ENCODE measurements at regions not wholly inside any gene's neighbourhood (a gene's known extent, or its start where the extent isn't known, plus 50 kb on each side); places are given as distances from the start of the nearest gene placed in this dataset.

- TF ChIP-seq POLR2A (IDR thresholded peaks at IDR 0.05; ENCODE audit: low read depth, low read length) (no peak), POLR2AphosphoS5 (IDR thresholded peaks at IDR 0.05; ENCODE audit: insufficient read depth, low read depth, low read length) (no peak), MAX (IDR thresholded peaks at IDR 0.05; ENCODE audit: insufficient read depth, insufficient read length) (no peak), JUN (IDR thresholded peaks at IDR 0.05; ENCODE audit: borderline replicate concordance, insufficient read depth, insufficient read length, low read depth) (no peak), CTCF (IDR thresholded peaks at IDR 0.05; ENCODE audit: extremely low read depth in 1 of 2, insufficient read depth in 1 of 2, low read depth in 1 of 2, low read length in 2 of 2) (no peak), EZH2 (IDR thresholded peaks at IDR 0.05; ENCODE audit: borderline replicate concordance, low read depth, low read length, severe bottlenecking) (no peak), FOS (IDR thresholded peaks at IDR 0.05; ENCODE audit: borderline replicate concordance, insufficient read depth, low read length) (no peak)
Measured at GRCh38 chr12:39239490-39240486, 203.1 kb downstream of the KIF21A start.

All from endothelial cell of umbilical vein (primary cell).